A549 (cell line): ENCODE measurements at regions not wholly inside any gene's neighbourhood (a gene's known extent, or its start where the extent isn't known, plus 50 kb on each side); places are given as distances from the start of the nearest gene placed in this dataset.

Experiments used
- ATAC-seq, 2 experiments: fragments of 200-7000 bp in 1 of 2; fragments of >200 bp in 1 of 2; cut with Nextera tagmentation in 1 of 2; cut with Tn5 transposase in 1 of 2; 3 replicates each; pipeline versions ENCODE4 v1.8.0 to v1.9.1; 2018 to 2020; ENCODE audit warnings: mild to moderate bottlenecking in 1 of 2, moderate library complexity in 1 of 2
- CTCF ChIA-PET: fragments of 300-600 bp; sonication (Branson Sonifier 250); formaldehyde crosslinking; extraction: SDS; loops from one replicate; lab custom pipeline; 2021; ENCODE audit warnings: antibody characterized with exemption, inconsistent platforms; lab: Yijun Ruan, JAX
- POLR2A ChIA-PET: fragments of 350-600 bp; formaldehyde crosslinking; extraction: SDS; loops from one replicate; lab custom pipeline; 2021; ENCODE audit warnings: antibody characterized with exemption, inconsistent platforms; lab: Yijun Ruan, JAX
- DNase-seq, 2 experiments: peaks; one replicate each; pipeline versions ENCODE4 v3.0.0 to v3.0.0-alpha.2; 2011 to 2016; ENCODE audit warnings: low read depth in 1 of 2, low spot score in 1 of 2
- FAIRE-seq: peaks from 2 replicates; lab custom pipeline; 2011; peaks lifted over from hg19 to GRCh38; lab: Jason Lieb, UNC
- H3K27ac ChIP-seq, 2 experiments: fragments of >200 bp; sonication (Bioruptor Twin); formaldehyde crosslinking; 3 replicates each; pipeline ENCODE4 v1.5.1; 2016 to 2017
- H3K4me1 ChIP-seq: fragments of >200 bp; sonication (Bioruptor Twin); formaldehyde crosslinking; 3 replicates; pipeline ENCODE4 v1.6.1; 2016
- H3K4me2 ChIP-seq: fragments of >200 bp; sonication (Bioruptor Twin); formaldehyde crosslinking; 3 replicates; pipeline ENCODE4 v1.6.1; 2016
- H3K4me3 ChIP-seq: fragments of >200 bp; sonication (Bioruptor Twin); formaldehyde crosslinking; 3 replicates; pipeline ENCODE4 v1.5.1; 2016
- H3K9me3 ChIP-seq: fragments of >200 bp; sonication (Bioruptor Twin); formaldehyde crosslinking; 3 replicates; pipeline ENCODE4 v1.6.1; 2016
- CBX2 ChIP-seq: fragments of 200-600 bp; sonication (generic); IDR thresholded peaks from 2 replicates; pipeline ENCODE4 v1.6.1; 2016; ENCODE audit warnings: low read depth, mild to moderate bottlenecking, borderline replicate concordance
- CBX8 ChIP-seq: fragments of 200-600 bp; sonication (generic); IDR thresholded peaks from 2 replicates; pipeline ENCODE4 v1.6.1; 2016
- CHD4 ChIP-seq: fragments of 200-600 bp; sonication (generic); IDR thresholded peaks from 2 replicates; pipeline ENCODE4 v1.6.1; 2016; ENCODE audit warnings: antibody characterized with exemption, mild to moderate bottlenecking, borderline replicate concordance
- EHMT2 ChIP-seq: fragments of 200-600 bp; sonication (generic); IDR thresholded peaks from 2 replicates; pipeline ENCODE4 v1.6.1; 2016; ENCODE audit warnings: antibody characterized with exemption, low read depth, mild to moderate bottlenecking, moderate library complexity
- ESRRA ChIP-seq: fragments of 150-350 bp; IDR thresholded peaks from 2 replicates; pipeline ENCODE4 v1.6.1; 2014; ENCODE audit warnings: mild to moderate bottlenecking, low read length, borderline replicate concordance
- FOSL2 ChIP-seq, 2 experiments: fragments of 450-650 bp in 1 of 2; fragments of >200 bp in 1 of 2; sonication (Bioruptor Twin) in 1 of 2; formaldehyde crosslinking; IDR thresholded peaks; 2 replicates each; pipeline versions ENCODE4 v1.5.0 to v1.6.1; 2016 to 2020; ENCODE audit warnings: mild to moderate bottlenecking in 1 of 2, moderate library complexity in 1 of 2
- GATA3 ChIP-seq: IDR thresholded peaks from 2 replicates; pipeline ENCODE4 v1.6.1; 2012; ENCODE audit warnings: borderline replicate concordance
- HOXA7 ChIP-seq: fragments of 250-450 bp; sonication (Bioruptor Pico); IDR thresholded peaks from 2 replicates; pipeline ENCODE4 v1.5.0; 2020; ENCODE audit warnings: mild to moderate bottlenecking, moderate library complexity
- HOXB13 ChIP-seq: fragments of 250-450 bp; sonication (Bioruptor Pico); IDR thresholded peaks from 2 replicates; pipeline ENCODE4 v1.5.0; 2020; ENCODE audit warnings: low read depth, mild to moderate bottlenecking, moderate library complexity
- HOXB5 ChIP-seq: fragments of 250-450 bp; sonication (Bioruptor Pico); IDR thresholded peaks from 2 replicates; pipeline ENCODE4 v1.5.0; 2020; ENCODE audit warnings: mild to moderate bottlenecking, moderate library complexity
- JUNB ChIP-seq: fragments of >200 bp; sonication (Bioruptor Twin); formaldehyde crosslinking; IDR thresholded peaks from 2 replicates; pipeline ENCODE4 v1.6.1; 2016
- KDM5A ChIP-seq: fragments of 200-600 bp; sonication (generic); IDR thresholded peaks from 2 replicates; pipeline ENCODE4 v1.6.1; 2016; ENCODE audit warnings: antibody characterized with exemption, mild to moderate bottlenecking
- NFE2L2 ChIP-seq: fragments of 150-350 bp; conservative IDR thresholded peaks from 2 replicates; pipeline ENCODE4 v1.6.1; 2014; ENCODE audit warnings: low read length
- NPAS2 ChIP-seq: fragments of 250-450 bp; sonication (Bioruptor Pico); IDR thresholded peaks from 2 replicates; pipeline ENCODE4 v1.8.0; 2022; ENCODE audit warnings: mild to moderate bottlenecking, moderate library complexity, borderline replicate concordance
- NR3C1 ChIP-seq: fragments of >200 bp; sonication (Bioruptor Twin); formaldehyde crosslinking; IDR thresholded peaks from 3 replicates; pipeline ENCODE4 v1.6.1; 2017
- PHF8 ChIP-seq: fragments of 200-600 bp; sonication (generic); IDR thresholded peaks from 2 replicates; pipeline ENCODE4 v1.6.1; 2016; ENCODE audit warnings: low read depth, mild to moderate bottlenecking, antibody characterized with exemption, moderate library complexity, borderline replicate concordance
- POLR2A ChIP-seq: IDR thresholded peaks from 2 replicates; pipeline ENCODE4 v1.6.1; 2012; ENCODE audit warnings: mild to moderate bottlenecking, low read length
- RAD21 ChIP-seq, 2 experiments: fragments of >200 bp in 1 of 2; sonication (Bioruptor Twin) in 1 of 2; formaldehyde crosslinking in 1 of 2; IDR thresholded peaks in 1 of 2; conservative IDR thresholded peaks in 1 of 2; 2 replicates in 1 of 2; 3 replicates in 1 of 2; pipeline ENCODE4 v1.6.1; 2012 to 2018; ENCODE audit warnings: inconsistent platforms in 1 of 2
- TP53 ChIP-seq: fragments of 250-450 bp; sonication (Bioruptor Pico); IDR thresholded peaks from 2 replicates; pipeline ENCODE4 v1.5.0; 2021; ENCODE audit warnings: mild to moderate bottlenecking, moderate library complexity
- ZNF302 ChIP-seq: fragments of 250-450 bp; sonication (Bioruptor Pico); IDR thresholded peaks from 2 replicates; pipeline ENCODE4 v1.9.0; 2021; ENCODE audit warnings: inconsistent platforms, mild to moderate bottlenecking, moderate library complexity
- ZSCAN20 ChIP-seq: fragments of 250-450 bp; sonication (Bioruptor Pico); IDR thresholded peaks from 2 replicates; pipeline ENCODE4 v1.8.0; 2022; ENCODE audit warnings: mild to moderate bottlenecking, moderate library complexity
- WGBS: methylation state at CpG from one replicate; pipeline ENCODE4 v1.1.6; 2017; ENCODE audit errors: missing lambda C conversion rate; 5-methylcytosine and 5-hydroxymethylcytosine counted together
- TF ChIP-seq, protein P1 (sequence below): fragments of >200 bp; sonication (Bioruptor Twin); formaldehyde crosslinking; IDR thresholded peaks from 3 replicates; pipeline ENCODE4 v1.6.1; 2016
- TF ChIP-seq, protein P2 (sequence below): fragments of 200-600 bp; sonication (generic); IDR thresholded peaks from 2 replicates; pipeline ENCODE4 v1.6.1; 2016; ENCODE audit warnings: antibody characterized with exemption, mild to moderate bottlenecking, moderate library complexity
- TF ChIP-seq, protein P3 (sequence below): IDR thresholded peaks from 2 replicates; pipeline ENCODE4 v1.6.1; 2012
- TF ChIP-seq, protein P4 (sequence below): fragments of >200 bp; sonication (Bioruptor Twin); formaldehyde crosslinking; IDR thresholded peaks from 3 replicates; pipeline ENCODE4 v1.5.1; 2016

DNA sequence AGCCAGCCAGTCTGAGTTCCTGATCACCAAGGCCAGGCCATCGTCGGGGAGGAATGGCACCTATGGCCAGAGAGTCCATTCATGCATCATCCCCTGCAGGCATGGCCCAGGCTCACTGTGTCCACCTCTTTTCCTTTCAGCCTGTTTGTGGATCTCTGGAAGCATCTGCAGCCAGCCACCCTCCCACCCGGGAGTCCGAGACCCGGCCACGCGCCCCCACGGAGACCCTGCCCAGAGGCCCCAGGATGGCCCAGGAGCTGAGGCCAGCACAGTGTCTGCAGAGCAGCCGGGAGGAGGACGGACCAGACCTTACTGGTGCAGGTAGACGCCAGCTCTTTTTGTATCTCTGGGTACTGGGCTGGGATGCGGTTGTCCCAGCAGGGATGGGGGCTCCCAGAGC, 245.1 kb upstream of the CIBAR2 start:
- 0 out of 3 replicates have a peak, but pooled peaks cover 5% of the 10 kb centered on the region for H3K4me1 ChIP-seq
- CTCF ChIA-PET: interaction anchor here (1.2 to 1.8 kb wide), 2 partner anchors 12 to 55 kb away, joined by 4 to 6 read pairs; no protein-coding TSS in a partner anchor
- WGBS: 79% methylated on average over 11 of the region's 12 CpGs
- no peak overlapping the region for H3K27ac ChIP-seq
- TF ChIP-seq EHMT2 (no peak), CHD4 (no peak), TP53 (CRISPR knock-in tag) (no peak), HOXB13 (no peak), POLR2A (no peak), ESRRA (no peak), HOXB5 (CRISPR knock-in tag) (no peak), GATA3 (no peak), HOXA7 (CRISPR knock-in tag) (no peak), KDM5A (no peak), ZSCAN20 (no peak), FOSL2 (IDR thresholded peaks at IDR 0.05) (no peak), FOSL2 (CRISPR knock-in tag; IDR thresholded peaks at IDR 0.05) (no peak), NPAS2 (no peak), CBX2 (no peak)
- TF ChIP-seq, protein P1, sequence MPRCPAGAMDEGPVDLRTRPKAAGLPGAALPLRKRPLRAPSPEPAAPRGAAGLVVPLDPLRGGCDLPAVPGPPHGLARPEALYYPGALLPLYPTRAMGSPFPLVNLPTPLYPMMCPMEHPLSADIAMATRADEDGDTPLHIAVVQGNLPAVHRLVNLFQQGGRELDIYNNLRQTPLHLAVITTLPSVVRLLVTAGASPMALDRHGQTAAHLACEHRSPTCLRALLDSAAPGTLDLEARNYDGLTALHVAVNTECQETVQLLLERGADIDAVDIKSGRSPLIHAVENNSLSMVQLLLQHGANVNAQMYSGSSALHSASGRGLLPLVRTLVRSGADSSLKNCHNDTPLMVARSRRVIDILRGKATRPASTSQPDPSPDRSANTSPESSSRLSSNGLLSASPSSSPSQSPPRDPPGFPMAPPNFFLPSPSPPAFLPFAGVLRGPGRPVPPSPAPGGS: no peak
- TF ChIP-seq, protein P2, sequence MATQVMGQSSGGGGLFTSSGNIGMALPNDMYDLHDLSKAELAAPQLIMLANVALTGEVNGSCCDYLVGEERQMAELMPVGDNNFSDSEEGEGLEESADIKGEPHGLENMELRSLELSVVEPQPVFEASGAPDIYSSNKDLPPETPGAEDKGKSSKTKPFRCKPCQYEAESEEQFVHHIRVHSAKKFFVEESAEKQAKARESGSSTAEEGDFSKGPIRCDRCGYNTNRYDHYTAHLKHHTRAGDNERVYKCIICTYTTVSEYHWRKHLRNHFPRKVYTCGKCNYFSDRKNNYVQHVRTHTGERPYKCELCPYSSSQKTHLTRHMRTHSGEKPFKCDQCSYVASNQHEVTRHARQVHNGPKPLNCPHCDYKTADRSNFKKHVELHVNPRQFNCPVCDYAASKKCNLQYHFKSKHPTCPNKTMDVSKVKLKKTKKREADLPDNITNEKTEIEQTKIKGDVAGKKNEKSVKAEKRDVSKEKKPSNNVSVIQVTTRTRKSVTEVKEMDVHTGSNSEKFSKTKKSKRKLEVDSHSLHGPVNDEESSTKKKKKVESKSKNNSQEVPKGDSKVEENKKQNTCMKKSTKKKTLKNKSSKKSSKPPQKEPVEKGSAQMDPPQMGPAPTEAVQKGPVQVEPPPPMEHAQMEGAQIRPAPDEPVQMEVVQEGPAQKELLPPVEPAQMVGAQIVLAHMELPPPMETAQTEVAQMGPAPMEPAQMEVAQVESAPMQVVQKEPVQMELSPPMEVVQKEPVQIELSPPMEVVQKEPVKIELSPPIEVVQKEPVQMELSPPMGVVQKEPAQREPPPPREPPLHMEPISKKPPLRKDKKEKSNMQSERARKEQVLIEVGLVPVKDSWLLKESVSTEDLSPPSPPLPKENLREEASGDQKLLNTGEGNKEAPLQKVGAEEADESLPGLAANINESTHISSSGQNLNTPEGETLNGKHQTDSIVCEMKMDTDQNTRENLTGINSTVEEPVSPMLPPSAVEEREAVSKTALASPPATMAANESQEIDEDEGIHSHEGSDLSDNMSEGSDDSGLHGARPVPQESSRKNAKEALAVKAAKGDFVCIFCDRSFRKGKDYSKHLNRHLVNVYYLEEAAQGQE: no peak
- TF ChIP-seq, protein P3, sequence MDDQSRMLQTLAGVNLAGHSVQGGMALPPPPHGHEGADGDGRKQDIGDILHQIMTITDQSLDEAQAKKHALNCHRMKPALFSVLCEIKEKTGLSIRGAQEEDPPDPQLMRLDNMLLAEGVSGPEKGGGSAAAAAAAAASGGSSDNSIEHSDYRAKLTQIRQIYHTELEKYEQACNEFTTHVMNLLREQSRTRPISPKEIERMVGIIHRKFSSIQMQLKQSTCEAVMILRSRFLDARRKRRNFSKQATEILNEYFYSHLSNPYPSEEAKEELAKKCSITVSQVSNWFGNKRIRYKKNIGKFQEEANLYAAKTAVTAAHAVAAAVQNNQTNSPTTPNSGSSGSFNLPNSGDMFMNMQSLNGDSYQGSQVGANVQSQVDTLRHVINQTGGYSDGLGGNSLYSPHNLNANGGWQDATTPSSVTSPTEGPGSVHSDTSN: no peak
- TF ChIP-seq, protein P4, sequence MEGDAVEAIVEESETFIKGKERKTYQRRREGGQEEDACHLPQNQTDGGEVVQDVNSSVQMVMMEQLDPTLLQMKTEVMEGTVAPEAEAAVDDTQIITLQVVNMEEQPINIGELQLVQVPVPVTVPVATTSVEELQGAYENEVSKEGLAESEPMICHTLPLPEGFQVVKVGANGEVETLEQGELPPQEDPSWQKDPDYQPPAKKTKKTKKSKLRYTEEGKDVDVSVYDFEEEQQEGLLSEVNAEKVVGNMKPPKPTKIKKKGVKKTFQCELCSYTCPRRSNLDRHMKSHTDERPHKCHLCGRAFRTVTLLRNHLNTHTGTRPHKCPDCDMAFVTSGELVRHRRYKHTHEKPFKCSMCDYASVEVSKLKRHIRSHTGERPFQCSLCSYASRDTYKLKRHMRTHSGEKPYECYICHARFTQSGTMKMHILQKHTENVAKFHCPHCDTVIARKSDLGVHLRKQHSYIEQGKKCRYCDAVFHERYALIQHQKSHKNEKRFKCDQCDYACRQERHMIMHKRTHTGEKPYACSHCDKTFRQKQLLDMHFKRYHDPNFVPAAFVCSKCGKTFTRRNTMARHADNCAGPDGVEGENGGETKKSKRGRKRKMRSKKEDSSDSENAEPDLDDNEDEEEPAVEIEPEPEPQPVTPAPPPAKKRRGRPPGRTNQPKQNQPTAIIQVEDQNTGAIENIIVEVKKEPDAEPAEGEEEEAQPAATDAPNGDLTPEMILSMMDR: no peak
- no peak for ATAC-seq
- no peak for DNase-seq
- FAIRE-seq: no peak
- H3K4me3 ChIP-seq: no peak overlapping the region
- no peak overlapping the region for H3K4me2 ChIP-seq
- H3K9me3 ChIP-seq: no peaks in the 10 kb centered on the region
- POLR2A ChIA-PET: no interaction called here

DNA sequence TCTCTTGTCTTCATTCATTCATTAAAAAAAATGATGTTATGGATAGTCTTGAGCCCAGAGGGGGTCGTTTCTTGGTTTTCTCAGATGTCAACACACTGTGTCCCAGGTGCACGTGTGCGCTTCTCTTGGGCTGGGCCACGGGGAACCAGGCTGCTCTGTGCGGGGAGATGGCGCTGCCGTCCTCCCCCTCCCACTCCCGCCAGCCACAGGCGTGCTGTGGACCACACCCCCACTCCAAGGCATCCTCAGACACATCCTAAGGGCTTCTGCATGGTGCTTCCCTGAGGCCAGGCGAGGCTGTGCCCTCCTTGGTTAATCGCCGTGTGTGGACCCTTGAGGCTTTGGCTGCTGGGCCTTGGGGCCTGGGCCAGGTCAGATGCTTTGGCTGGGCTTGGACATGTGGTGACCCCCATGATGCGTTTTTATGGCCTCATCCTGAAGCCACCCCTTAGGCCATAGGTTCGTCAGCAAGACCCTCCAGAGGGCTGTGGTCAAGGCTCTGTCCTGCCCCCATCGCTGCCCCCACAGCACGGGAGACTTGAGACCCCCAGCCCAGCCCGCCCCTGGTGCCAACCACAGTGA, 245.7 kb upstream of the CIBAR2 start:
- Histone ChIP-seq H3K4me1 (0 out of 3 replicates have a peak, but pooled peaks cover 5% of the 10 kb centered on the region), H3K9me3 (no peaks in the 10 kb centered on the region), H3K4me3 (no peak overlapping the region), H3K27ac (no peak overlapping the region), H3K4me2 (no peak overlapping the region)
- ATAC-seq: no peak
- FAIRE-seq: no peak
- ChIA-PET CTCF (interaction anchor here (2.3 kb wide), 1 partner anchor 12 kb away, joined by 17 read pairs; no protein-coding TSS in a partner anchor), POLR2A (no interaction called here)
- 77% methylated on average over 9 of the region's 17 CpGs for WGBS
- no peak for DNase-seq
- TF ChIP-seq CBX8: no peak
- no peak for TF ChIP-seq NR3C1
- TF ChIP-seq ZSCAN20: no peak
- no peak for TF ChIP-seq FOSL2 (IDR thresholded peaks at IDR 0.05)
- TF ChIP-seq FOSL2 (CRISPR knock-in tag; IDR thresholded peaks at IDR 0.05): no peak
- no peak for TF ChIP-seq PHF8
- TF ChIP-seq CHD4: no peak
- TF ChIP-seq HOXB5 (CRISPR knock-in tag): no peak
- no peak for TF ChIP-seq NFE2L2
- TF ChIP-seq EHMT2: no peak
- no peak for TF ChIP-seq JUNB
- TF ChIP-seq, protein P3: no peak
- TF ChIP-seq RAD21 (conservative IDR thresholded peaks at IDR 0.05 in 1 of 2, IDR thresholded peaks at IDR 0.05 in 1 of 2): no peak
- TF ChIP-seq ZNF302: no peak
- TF ChIP-seq NPAS2: no peak
- no peak for TF ChIP-seq HOXA7 (CRISPR knock-in tag)
- TF ChIP-seq GATA3: no peak
